Posterior vena cava (tissue), 2 donors: ENCODE measurements at regions not wholly inside any gene's neighbourhood (a gene's known extent, or its start where the extent isn't known, plus 50 kb on each side); places are given as distances from the start of the nearest gene placed in this dataset.

ENCODE experiments used
- DNase-seq: peaks from one replicate; pipeline ENCODE4 v3.0.0-alpha.2; 2020; ENCODE audit warnings: low spot score
- intact Hi-C, 2 donors: fragments of 100-400 bp; cut with DNase I; formaldehyde crosslinking; loops; one replicate each; pipeline versions ENCODE4 v1.14.1 to v1.14.2; 2022 to 2023
- donor health status: DM: yes; HTN: yes; CAD: no.
- donor health status: DM: yes; HTN: yes; CAD: no.

DNA sequence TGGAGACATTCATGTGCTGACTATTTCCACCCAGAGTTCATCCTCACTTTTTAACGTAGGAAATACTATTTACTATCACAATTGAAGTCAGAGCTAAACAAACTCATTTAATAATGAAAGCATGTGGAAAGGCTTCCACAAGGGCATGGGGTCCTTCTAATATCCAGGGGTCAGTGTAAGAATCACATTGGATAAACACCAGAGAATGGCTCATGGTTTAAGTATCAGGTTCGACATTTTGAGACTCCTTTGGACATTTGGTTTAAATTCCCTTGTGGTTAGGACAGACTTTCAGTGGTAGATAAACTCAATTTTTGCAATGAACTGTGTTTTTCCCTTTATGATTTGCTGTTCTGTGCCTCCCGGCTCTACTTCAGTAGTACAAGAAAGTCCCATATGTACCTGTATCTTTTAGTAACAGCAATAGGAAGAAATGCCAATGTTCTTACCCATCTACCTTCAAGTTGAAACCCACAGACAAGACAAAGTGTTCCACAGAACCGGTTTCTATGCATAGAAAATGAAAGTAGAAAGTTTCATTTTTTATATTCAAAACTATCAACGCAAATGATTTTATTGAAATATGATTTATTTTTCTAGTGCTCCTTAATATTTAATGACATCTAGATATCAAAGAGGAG lies 589.0 kb upstream of the FAM241A start:
- no peak for DNase-seq
- intact Hi-C loops, result no loop called here

DNA sequence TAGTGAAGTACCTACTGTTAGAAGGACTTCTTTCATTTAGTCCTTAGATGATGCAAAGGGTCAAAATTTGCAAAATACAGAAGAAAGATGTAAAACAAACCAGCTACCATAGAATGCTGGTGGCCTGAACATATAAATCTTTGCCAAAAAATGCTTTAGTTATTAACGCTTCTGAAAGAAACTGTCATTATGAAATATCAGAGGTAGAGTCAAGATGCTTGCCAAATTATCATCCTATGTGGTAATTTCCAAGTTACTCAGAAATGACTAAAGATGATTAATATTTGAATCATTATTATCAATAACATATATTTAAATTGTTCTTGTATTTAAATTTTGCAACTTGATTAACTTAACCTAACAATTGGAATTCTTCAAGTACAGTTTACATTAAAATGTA lies 588.4 kb upstream of the FAM241A start:
- intact Hi-C loops, result no loop called here
- DNase-seq, result no peak

DNA sequence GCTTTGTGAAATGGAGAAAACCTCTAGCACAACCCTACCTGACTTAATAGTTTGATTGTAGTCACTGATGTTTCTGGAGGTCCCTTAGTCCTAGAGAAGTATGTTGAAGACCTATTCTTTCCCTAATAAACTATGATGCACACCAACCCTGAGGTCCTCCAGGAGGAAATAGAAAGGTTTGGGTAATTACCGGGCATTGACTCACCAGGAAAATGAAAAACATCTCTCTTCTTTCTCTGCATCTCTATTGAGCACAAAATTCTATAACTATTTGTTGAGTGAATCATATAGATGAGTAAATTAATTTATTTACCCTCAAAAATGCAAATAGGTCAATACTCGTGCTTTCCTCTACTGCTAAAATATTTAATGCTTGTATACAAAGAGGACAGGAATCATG lies 582.4 kb upstream of the FAM241A start:
- intact Hi-C loops, result no loop called here

DNA sequence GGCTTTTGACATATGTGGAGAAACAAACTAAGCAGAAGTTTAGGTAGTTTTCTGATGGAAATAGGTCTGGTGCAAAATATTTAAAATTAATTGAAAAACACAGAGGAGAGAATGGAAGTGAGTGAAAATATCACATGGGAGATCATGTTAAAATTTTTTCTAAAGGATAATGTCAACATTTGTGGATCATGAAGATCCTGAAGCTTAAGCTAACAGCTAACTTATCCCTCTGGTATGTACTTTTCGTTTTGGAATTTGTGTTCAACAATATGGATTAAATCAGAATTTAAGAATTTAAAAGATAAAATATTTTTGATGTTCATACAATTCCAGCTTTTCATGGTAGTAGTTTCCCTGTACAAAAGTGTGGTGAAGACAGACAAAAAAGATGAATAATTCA lies 572.8 kb upstream of the FAM241A start:
- intact Hi-C loops, result no loop called here
- DNase-seq, result no peak

More for the DNA sequence above, 582.4 kb upstream of the FAM241A start:
- no peak for DNase-seq

DNA sequence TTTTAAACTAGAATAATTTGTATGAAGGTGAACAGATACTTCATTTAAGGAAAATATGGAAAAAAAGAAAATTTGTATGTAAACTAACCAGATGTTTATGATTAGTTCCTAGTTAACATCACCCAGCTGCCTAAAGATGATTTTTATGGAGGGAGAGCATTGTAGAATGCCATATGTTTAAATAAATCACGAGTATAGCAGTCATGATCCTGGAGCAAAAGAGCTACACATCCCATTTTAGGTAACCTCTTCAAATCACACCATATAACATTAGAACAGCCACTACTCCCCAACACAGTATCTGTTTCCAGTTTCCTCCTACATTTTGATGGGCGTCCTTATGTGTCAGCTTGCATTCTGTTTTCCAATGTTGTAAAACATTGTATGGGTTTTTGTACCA lies 571.9 kb upstream of the FAM241A start:
- no peak for DNase-seq
- intact Hi-C loops, result no loop called here

DNA sequence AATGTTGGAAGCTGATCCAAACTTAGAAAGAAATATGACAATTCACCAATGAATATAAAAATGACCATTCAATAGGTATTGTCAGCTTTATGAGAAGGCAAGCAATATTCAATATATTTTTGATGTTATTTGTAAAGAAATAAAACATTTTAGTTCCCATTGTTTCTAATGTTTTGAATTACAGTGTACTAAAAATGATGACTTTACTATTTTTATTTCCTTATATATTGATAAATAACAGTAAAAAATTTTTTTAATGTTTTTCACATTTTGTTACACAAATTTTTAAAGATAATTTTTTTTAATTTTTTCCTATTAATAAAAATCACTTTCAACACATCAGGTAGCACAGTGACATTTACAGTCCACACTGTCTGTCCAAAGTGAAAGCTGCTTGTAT lies 565.5 kb upstream of the FAM241A start:
- intact Hi-C loops, result no loop called here
- DNase-seq, result no peak

DNA sequence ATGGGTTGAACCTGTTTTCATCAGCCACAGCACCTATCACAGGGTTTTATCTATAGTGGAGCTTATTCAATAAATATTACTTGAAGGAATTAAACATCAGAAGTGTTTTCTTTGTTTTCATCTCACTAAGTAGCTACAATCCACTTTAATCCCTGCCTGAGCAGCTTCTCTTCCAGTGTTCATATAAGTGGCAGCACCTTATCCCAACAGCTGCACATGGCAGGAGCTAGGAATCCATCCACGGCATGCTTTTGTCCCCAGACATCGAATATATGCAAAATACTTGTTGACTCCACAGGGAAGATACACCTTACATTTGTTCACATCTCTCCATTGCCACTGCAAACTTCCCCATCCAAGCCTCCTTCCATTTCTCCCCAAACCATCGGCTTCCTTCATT lies 549.8 kb upstream of the FAM241A start:
- intact Hi-C loops, result no loop called here
- no peak for DNase-seq

DNA sequence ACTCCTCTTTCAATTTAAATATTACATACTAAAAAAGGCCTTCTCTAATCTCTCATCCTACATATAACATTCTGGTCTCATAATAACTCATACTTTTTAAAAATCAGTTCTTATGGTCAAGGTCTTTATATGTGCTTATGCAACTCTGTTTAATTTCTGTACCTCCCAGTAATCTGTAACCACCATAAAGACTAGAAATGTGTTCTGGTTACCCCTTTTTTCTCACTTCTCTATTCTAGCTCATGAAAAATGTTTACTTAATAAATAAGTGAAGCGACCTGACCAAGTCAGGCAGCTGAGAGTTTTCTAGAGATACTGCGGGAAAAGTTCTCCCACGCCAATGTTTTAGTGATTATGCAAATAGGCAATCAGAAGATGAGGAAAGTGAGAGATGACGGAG lies 548.8 kb upstream of the FAM241A start:
- no peak for DNase-seq
- intact Hi-C loops, result no loop called here

DNA sequence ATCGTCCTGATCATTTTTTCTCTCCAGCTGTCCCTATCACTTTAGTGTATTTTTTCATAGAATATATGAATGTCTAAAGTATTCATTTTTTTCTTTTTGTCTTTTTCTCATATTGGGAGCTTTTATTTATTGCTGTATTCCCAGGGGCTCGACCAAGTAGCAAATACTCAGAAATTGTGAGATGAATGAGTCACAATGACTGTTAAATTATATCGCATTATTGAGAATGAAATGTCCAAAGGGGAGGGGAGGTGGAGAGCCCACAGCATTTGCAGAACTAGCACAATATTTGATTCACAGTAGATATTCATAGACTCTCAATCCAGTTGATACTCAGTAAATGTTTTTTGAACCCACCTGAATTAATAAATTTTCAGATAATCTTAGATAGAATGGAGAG lies 543.6 kb upstream of the FAM241A start:
- intact Hi-C loops, result no loop called here
- DNase-seq, result no peak

DNA sequence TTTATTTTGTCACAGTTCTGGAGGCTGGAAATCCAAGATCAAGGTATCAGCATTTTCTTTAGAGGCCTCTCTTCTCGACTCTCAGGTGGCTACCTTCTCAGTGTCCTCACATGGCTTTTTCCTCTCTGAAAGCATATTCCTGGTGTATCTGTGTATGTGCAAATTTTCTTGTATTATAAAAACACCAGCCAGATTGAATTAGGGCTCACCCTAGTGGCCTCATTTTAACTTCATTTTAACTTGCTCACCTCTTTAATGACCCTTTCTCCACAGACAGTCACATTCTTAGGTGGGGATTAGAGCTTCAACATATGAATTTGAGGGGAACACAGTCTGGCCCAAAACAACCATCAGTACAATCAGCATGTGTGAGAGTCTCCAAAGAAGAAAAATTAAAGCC lies 542.4 kb upstream of the FAM241A start:
- intact Hi-C loops, result no loop called here
- DNase-seq, result no peak

DNA sequence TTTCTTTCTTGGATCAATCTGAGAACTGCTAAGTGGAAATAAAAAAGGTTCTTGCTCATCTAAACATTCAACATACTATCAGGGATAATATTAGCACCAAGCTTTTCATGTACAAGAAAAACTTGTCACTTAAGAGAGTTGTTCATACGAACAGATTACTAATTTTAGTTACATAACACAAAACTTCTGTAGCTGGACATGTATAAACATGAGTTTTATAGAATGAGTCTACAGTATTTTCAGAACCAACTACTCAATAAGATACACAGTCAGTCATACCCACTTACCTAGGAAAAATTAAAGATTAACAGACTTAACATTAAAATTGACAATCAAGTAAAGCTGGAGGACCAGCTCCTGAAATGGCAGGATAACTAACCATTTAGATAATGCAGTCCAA lies 540.1 kb upstream of the FAM241A start:
- DNase-seq, result no peak
- intact Hi-C loops, result no loop called here

DNA sequence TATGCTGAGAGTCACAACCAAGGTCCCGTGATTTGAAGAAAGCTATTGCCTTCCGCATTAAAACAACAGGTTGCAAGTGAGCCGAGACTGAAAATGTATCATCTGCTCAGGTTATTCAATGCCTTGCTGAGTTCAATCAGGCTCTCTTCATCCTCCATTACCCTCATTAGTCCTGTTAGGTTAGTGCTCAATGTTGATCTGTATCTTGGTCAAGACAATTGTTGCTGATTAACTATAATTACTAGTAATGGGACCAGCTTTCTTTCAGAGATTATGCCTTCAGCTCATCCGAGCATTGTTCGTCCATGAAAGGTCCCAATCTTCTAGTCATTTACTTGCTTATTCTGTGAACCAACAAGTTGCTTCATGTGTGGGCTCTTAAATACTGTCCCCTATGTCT lies 534.6 kb upstream of the FAM241A start:
- intact Hi-C loops, result no loop called here
- DNase-seq, result no peak

DNA sequence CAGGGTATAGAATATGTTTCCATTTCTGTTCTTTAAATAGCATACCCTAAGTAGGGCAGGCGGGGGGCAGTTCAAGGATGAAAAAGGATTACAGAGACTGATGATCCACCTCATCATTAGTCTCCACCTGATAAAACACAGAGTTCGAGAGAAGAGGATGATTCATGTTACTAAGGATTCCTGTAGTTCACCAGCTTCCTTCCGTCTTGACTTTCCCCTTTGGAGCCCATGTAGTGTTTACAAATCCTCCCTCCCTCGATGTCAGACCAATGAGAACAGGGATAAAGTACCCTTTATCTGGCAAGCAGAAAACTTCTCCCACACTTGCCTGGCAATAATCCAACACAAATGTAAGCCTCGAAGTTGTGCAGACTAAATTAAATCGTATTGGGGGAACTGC lies 526.3 kb upstream of the FAM241A start:
- intact Hi-C loops, result no loop called here
- DNase-seq, result no peak

DNA sequence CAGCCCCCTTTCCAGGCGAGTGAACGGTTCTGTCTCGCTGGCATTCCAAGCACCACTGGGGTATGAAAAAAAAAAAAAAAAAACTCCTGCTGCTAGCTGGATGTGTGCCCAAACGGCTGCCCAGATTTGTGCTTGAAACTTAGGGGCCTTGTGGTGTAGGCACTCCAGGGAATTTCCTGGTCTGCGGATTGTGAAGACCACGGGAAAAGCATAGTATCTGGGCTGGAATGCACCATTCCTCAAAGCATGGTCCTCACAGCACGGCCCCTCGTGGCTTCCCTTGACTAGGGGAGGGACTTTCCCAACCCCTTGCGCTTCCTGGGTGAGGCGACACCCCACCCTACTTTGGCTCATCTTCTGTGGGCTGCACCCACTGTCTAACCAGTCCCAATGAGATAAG lies 516.8 kb upstream of the FAM241A start:
- DNase-seq, result no peak
- intact Hi-C loops, result no loop called here

DNA sequence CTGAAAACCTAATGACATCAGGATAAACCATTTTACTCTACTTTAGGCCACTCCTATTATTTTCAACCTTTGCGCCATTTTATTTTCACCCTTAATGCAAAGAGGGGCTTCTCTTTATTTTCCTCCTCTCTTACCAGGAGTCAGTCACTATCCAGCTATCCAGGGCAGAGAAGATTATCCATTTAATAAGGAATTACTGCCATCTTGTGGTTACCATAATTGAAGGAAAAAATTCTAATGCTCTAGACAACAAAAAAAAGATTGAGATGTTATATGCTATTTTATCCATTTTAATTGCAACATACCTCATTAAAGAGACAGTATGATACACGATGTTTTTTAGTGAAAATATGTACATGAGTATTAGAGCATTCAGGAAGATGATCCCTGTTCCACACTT lies 514.5 kb upstream of the FAM241A start:
- DNase-seq, result no peak
- intact Hi-C loops, result no loop called here

DNA sequence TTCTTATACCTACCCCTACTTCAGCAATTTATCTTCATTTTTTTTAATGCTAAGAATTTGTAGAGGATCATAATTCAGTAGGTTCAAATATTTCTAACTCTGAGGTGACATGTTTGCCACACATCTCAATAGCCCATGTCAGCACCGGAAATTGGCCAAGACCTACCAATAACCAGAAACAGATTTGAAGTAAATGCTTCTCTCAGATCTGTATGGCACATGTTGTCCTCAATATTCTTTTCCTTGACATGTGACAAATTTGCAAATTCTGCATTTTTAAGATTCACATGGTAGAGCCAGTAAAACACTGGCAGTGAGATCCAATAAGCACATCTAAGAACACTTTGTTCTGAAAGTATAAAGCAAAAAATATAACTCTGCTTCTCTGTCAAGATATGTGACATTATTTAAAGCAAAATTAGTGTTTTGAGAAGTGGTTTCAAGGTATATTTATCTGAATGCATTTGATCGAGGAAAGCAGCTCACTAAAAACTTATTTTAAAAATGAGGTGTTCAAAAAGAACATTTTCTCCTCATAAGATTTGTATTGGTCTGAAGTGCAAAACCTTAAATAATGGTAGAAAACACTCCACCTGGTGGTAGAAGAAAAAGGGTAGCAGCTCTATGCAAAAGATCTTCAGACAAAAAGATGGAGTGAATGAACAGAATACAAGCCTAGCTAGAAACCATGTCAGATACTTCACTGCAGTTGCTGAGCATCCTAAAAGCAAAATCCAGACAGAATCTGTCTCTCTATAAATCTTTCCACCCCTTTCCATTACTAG lies 513.8 kb upstream of the FAM241A start:
- DNase-seq, result no peak
- intact Hi-C loops, result no loop called here

DNA sequence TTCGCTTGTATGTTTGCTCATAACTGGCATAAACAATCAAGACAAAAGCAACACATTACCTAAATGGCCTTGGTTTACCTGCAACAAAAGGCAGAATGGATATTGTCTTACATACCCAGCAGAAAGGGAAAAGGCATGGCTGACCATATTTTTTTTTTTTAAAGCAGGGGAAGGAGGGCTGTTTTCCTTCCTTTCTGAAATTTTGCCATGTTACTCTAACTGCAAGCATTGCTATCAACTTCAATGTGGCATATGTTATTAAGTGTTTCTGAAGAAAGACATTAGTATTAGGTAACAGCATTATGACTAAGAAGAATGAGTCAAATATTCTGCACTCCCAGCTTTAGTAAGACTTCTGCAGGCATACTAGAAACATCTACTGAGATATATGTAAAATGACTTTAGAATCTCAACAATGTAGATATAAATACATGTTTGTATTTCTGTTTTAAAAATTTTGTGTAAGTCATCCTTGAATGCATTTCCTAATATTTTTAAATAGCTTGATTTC lies 512.6 kb upstream of the FAM241A start:
- intact Hi-C loops, result no loop called here
- no peak for DNase-seq

DNA sequence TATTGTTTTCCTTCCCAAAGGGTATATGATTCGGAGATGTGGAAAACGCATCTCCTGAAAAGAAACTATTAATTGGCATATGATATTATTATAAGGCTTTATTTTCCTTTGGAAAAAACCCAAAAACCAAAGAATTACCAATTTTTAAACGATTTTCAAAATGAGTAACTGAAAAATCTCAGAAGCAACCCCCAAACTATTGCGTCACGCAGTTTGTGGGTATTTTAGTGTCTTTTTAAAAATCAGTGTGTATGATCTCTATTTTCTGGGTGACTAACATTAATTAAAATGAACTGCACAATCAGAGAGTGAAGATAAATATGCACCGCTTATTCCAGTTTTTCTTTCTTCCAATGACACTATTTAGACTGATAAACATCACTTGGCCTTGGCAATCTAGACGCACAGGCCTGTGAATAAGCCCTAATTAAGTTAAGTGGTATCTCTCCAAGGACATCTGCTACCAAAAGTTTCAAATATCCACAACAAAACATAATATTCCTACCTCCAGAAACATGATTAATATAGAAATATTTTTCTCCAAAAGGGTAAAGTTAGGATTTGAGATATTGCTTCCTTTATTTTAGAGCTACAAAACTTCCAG lies 511.5 kb upstream of the FAM241A start:
- intact Hi-C loops, result no loop called here
- DNase-seq, result no peak

DNA sequence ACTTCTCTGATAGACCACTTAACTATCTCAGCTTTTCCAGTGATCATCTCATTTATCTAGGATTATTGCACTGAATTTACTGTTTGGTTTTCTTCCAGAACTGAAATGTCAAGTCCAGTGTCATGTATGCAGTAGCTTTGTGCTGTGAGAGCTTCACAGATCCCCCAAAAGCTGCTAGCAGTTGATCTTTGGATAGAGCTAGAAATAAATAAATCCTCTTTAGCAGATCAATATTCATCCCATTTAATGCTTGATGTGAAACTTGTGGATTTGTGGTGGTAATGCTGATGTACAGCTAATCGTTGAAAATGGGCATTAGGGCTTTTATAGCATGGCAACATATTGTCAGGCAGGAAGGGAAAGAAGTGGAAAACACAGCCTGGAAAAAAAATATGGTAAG lies 509.6 kb upstream of the FAM241A start:
- DNase-seq, result no peak
- intact Hi-C loops, result no loop called here

DNA sequence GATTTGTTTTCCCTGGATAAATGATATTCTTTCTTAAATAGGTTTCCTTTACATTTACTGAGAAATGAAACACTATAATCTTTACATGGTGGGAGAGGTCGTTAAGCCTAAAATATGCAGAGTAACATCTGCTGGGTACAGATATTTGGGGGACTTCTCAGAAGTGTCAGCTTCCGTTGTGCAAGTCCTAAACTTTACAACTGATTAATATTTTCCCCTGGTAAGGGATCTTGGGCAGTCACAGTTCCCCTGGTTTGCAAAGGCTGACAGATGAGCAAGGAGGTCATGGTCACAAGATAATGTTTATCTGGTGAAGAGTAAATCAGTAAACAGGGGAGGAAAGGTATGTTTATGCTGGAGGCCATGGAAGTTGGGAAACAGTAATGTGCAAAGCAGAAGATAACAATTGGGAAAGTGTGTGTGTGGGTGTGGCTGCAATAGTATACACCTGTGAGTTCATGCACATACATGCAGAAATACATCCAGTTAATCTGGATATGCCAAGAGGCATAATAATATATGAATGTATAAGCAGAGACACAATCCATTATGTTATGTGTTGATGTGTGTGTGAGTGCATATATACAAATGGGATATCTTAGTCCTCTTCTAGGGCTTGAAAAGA lies 508.2 kb upstream of the FAM241A start:
- intact Hi-C loops, result no loop called here
- DNase-seq, result no peak
